NCI-H1436 treated with DMSO at 0.1 percent for 48 hours (cell line): ENCODE measurements at regions not wholly inside any gene's neighbourhood (a gene's known extent, or its start where the extent isn't known, plus 50 kb on each side); places are given as distances from the start of the nearest gene placed in this dataset.

ENCODE experiments used
- DNase-seq: peaks from one replicate; lab custom pipeline; 2025; lab: John Stamatoyannopoulos, UW

- DNase-seq: no peak
These were observed 78.3 kb downstream of the RAMP3 start for GRCh38 chr7:45235905-45236304.

- DNase-seq: no peak
These were observed 79.1 kb downstream of the RAMP3 start for GRCh38 chr7:45236666-45237065.

- no peak for DNase-seq
These were observed 80.3 kb downstream of the RAMP3 start for GRCh38 chr7:45237788-45238461.

- DNase-seq: no peak
These were observed 81.2 kb downstream of the RAMP3 start for GRCh38 chr7:45238806-45239205.

DNA sequence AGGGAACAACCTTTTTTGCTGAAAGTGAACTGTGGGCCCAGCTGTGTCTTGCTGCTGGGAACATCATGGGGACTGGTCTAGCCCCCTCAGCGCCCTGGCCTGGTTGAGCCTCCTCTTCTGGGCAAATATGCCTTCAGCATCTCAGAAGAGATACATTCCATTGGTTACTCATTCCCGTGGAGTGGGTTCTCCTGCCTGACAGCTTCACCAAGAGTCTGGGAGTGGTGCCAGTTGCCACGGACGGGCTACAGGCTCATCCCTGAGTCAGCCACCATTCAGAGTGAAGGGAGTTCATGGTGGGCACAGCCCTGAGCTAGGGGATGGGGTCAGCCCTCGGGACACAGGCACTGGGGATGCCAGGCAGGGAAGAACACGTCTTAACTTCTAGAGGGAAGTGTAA is 81.9 kb downstream of the RAMP3 start:
- no peak for DNase-seq

GRCh38 chr7:45240273-45240771 is 82.7 kb downstream of the RAMP3 start:
- no peak for DNase-seq

- no peak for DNase-seq
These were observed 83.3 kb downstream of the RAMP3 start for GRCh38 chr7:45240926-45241325.

- no peak for DNase-seq
These were observed 83.9 kb downstream of the RAMP3 start for GRCh38 chr7:45241339-45242109.

DNA sequence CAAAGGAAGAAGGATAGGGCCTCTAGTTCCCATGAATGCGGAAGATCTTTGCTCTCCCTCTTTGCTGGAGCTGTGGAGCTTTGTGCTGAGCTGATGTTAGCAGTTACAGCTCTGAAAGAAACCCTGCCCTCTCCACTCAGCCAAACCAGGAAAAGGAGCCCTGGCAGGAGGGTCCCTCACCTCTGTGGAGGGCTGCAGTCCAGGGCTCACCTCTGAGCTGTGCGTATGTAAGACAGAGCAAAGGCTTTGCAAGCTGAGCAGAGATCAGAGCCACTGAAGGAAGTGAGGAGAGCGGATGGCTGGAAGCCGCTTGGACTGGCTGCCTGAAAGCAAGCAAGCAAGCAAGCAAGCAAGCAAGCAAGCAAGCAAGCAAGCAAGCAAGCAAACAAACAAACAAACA is 84.7 kb downstream of the RAMP3 start:
- DNase-seq: no peak

DNA sequence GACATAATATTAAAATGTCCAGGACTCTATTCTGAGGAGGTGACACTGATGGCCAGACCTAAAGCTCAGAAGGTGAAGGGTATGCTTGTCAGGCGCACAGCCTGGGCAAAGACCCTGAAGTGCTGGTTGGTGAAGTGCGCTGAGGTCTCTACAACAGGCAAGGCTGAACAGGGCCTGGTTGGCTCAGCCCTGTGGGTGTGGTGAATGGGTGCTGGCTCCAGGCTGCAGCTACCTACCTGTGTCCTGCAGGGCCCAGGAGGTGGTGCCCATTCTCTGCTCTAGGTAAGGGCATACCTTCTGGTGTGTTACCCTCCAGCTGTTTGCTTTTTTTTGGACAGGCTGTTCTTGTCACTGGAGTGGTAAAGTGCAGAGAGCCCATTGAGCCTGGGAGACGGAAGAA is 85.1 kb downstream of the RAMP3 start:
- DNase-seq: no peak

DNA sequence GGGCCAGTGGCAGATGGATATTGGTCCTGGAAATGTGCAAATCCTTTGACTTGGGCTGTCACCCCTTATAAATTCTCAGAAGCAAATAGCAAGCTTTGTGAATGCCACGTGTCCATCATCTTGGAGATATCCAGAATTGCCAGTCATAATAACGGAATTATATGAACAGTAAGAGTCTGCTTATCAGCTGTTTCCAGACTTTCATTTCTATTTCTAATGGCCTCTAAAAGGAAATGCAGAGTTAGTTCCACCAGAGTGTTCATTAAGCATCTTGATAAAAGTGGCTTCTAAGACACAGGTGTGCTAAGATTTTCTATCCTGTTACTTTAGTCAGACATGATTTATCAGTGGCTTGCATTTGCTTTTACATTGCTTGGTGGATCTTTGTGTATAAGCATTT is 87.4 kb downstream of the RAMP3 start:
- no peak for DNase-seq

DNA sequence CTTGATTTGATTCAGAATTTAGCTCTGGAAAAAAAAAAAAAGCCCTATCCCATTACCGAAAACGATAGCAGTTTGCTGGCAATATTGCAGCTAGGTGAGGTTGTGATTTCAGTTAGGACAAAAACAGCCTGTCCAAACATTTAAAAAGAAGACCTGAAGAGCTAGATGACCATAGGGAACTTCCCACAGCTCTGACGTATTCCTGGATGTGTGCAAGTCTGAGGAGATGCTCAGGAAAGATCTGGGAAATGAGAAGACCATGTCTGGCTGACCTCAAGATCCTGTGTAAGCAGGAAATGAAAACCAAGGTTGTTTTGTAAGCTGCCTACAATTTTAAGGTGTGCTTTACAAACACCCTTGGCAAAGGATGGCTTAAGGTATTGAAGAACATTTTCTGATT is 88.7 kb downstream of the RAMP3 start:
- DNase-seq: no peak

DNA sequence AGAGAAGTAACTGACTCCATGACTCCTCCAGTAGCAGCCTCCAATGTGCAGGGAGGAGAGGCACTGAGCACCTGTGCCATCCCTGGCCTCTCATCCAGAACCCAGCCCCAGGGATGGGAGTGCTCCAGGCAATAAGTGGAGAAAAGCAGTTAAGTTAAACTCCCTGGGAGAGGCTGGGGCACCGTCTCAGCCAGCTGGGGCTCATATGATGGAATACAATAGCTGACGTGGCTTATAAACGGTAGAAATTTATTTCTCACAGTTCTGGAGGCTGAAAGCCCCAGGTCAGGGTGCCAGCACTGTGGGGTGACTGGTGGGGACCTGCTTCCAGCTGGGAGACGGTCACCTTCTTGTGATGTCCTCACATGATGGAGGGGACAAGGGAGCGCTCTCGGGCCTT is 94.7 kb downstream of the RAMP3 start:
- DNase-seq: no peak

- DNase-seq: no peak
These were observed 95.3 kb downstream of the RAMP3 start for GRCh38 chr7:45252857-45253256.

- no peak for DNase-seq
These were observed 95.8 kb downstream of the RAMP3 start for GRCh38 chr7:45253368-45253767.

GRCh38 chr7:45255187-45255586 is 97.6 kb downstream of the RAMP3 start:
- DNase-seq: no peak

DNA sequence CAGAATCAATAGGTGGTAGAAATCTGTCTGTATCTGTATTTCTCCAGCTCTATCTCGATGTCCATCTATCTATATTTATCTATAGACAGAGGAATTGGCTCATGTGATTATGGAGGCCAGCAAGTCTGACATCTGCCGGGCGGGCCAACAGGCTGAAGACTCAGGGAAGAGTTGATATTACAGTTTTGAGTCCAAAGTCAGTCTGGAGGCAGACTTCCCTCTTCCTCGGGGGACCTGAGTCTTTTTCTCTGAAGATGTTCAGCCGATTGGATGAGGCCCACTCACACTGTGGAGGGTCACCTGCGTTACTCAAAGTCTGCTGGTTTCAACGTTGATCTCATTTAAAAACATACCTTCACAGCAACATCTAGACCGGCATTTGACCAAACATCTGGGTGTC is 98.7 kb downstream of the RAMP3 start:
- DNase-seq: no peak

DNA sequence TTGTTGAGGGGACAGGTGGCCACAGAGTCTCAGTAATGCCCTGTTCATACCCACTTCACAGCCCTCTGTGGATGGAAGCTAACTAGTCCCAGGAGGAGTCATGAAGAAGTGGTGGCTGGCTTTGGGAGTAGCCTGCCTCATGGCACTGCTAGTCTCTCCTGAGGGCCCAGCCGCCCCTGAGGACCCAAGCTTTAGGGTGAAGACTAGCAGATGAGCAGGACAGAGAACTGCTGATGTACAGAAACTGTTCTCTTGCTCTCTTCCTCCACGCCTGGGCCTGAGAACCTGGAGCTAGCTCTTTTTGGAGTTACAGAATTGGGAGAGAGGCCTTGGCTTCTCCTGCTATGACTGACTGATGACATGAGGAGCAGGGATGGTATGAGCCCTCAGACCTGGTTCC is 99.2 kb downstream of the RAMP3 start:
- no peak for DNase-seq

DNA sequence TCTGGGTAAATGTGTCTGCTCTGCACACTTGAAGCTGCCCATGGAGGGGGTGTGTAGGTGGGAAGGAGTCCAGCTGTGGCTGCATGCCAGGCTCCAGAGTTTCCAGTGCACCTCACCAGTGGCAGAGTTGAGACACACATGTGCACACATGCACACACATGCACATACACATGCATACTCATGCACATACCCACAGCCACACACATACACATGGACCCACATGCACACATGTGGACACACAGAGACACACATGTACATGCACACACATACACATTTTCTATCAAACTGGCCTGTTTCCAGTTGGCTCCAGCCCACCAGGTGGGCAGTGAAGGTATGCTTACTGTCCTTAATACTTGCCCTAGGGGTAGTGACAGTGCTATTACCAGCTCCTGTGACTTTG is 99.7 kb downstream of the RAMP3 start:
- DNase-seq: no peak

DNA sequence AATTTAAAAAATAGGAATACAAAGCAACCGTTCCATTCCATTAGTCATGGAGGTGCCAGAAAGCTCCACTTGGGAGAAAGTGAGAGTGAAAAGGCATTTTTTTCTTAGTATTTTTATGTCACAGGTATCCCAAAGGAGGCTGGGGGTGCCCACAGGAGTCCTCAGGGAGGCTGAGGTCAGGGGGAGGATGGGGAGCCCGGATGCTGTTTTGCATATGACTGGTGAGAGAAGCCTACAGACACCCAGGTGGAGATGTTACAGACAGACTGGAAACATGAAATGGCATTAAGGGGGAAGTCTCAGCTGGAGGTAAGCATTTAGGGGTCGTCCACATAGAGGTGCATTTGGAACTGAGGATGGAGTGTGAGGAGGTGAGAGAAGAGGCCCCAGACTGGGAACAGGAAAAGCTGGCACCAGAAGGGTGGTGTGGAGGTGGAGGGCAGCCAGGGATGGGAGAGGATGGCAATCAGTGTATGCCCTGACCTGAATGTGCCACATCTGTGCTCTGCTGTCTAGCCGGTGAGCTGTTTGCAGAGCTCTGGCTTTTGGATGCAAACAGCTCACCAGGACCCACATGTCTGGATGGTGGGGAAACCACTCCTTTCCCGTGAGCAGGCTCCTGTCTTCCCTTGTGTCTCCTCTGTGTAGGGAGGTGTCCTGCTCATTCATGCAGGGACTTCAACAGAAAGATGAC is 101.1 kb downstream of the RAMP3 start:
- no peak for DNase-seq

- DNase-seq: no peak
These were observed 101.6 kb downstream of the RAMP3 start for GRCh38 chr7:45259227-45259596.

DNA sequence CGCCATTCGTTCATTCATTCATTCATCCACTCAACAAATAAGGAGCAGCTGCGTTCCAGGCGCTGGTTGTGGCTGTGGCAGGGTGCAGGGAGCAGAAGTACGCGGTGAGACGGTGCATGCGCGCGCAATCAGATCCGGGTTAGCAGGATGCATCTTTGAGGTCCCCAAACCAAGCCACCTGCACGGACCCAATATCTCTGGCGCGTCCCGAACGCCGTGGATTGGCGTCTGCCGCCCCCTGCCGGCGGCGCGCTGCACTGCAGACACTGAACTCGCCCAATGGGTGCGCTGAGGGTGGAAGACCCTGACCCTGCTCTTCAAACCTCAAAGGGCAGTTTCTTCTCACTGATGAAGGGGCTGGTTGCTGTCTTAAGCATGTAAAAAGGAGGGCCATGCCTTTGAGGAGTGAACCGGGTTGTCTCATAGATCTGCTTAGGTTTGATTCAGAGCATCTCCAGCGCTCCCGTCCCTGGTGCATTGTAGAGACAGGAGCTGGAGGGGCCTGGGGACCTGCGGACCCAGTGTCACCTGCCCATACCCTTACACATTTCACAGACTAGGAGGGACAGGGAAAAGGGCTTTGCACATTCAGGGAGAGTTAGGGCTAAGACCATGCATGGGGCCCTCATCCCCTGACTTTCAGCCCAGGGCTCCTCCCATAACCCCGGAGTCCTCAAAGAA is 102.5 kb downstream of the RAMP3 start:
- no peak for DNase-seq

DNA sequence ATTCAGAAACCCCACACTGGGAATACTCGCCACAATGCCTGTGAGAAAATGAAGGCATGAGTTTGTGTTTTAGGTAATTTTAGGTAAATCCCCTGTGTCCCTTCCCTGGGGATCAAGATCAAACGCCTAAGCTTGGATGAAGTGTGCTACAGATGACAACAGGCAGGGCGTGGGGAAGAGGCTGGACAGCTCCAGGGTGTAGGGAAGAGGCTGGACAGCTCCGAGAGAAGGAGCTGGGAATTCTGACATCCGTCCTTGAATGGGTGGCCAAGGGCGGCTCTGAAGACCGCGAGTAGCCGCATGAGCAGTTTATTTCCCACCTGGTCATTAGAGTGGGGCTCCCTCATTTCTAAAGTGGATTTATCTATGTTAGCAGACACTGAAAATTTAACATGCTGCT is 109.7 kb downstream of the RAMP3 start:
- DNase-seq: no peak
